CD4-positive, alpha-beta T cell (primary cell): ENCODE measurements at regions not wholly inside any gene's neighbourhood (a gene's known extent, or its start where the extent isn't known, plus 50 kb on each side); places are given as distances from the start of the nearest gene placed in this dataset.

ENCODE experiments used
- ATAC-seq: fragments of 200-7000 bp; cut with Tn5 transposase; one replicate; pipeline ENCODE4 v1.10.0; 2022; ENCODE audit warnings: mild to moderate bottlenecking; ENCODE audit not compliant: poor library complexity
- CTCF ChIA-PET: fragments of 350-600 bp; sonication (Branson Sonifier 250); formaldehyde crosslinking; loops from one replicate; lab custom pipeline; 2021; ENCODE audit warnings: antibody characterized with exemption, inconsistent platforms; lab: Charles Lee
- POLR2A ChIA-PET: fragments of 350-600 bp; sonication (Branson Sonifier 250); formaldehyde crosslinking; loops from one replicate; lab custom pipeline; 2021; ENCODE audit warnings: antibody characterized with exemption, inconsistent platforms; lab: Charles Lee
- DNase-seq, 14 experiments: peaks; one replicate each; pipeline ENCODE4 v3.0.0-alpha.2; 2013 to 2020; ENCODE audit warnings: mixed read lengths in 2 of 14
- H3K27ac ChIP-seq, 2 donors: one replicate each; pipeline versions ENCODE4 v1.5.1 to v1.7.0; 2013; ENCODE audit warnings: low read length in 2 of 2, low read depth in 1 of 2, mild to moderate bottlenecking in 1 of 2
- H3K27me3 ChIP-seq, 2 experiments: 1 replicate in 1 of 2; 2 replicates in 1 of 2; pipeline versions ENCODE4 v1.6.1 to v1.7.0; 2013; ENCODE audit warnings: low read length in 2 of 2, control low read depth in 1 of 2, mild to moderate bottlenecking in 1 of 2, moderate library complexity in 1 of 2; ENCODE audit not compliant: insufficient read depth in 2 of 2, control insufficient read depth in 1 of 2
- H3K36me3 ChIP-seq: one replicate; pipeline ENCODE4 v1.6.1; 2013; ENCODE audit warnings: low read length, control low read depth; ENCODE audit not compliant: insufficient read depth
- H3K4me1 ChIP-seq: one replicate; pipeline ENCODE4 v1.6.1; 2013; ENCODE audit warnings: low read length, control low read depth; ENCODE audit not compliant: insufficient read depth
- H3K4me3 ChIP-seq: one replicate; pipeline ENCODE4 v1.5.1; 2013; ENCODE audit warnings: mild to moderate bottlenecking, low read length, moderate library complexity
- H3K9me3 ChIP-seq, 2 experiments: 1 replicate in 1 of 2; 2 replicates in 1 of 2; pipeline versions ENCODE4 v1.6.1 to v1.7.0; 2013; ENCODE audit warnings: low read length in 2 of 2, mild to moderate bottlenecking in 2 of 2, control low read depth in 1 of 2, moderate library complexity in 1 of 2; ENCODE audit not compliant: control insufficient read depth in 1 of 2, insufficient read depth in 1 of 2
- H3K27ac Mint-ChIP-seq: one replicate; pipeline ENCODE4 v1.8.0; 2020; ENCODE audit warnings: mixed read lengths
- H3K27me3 Mint-ChIP-seq: one replicate; pipeline ENCODE4 v1.8.0; 2021; ENCODE audit warnings: mixed read lengths
- H3K36me3 Mint-ChIP-seq: one replicate; pipeline ENCODE4 v1.8.0; 2021; ENCODE audit warnings: low read depth, mixed read lengths
- H3K4me1 Mint-ChIP-seq: one replicate; pipeline ENCODE4 v1.8.0; 2021; ENCODE audit warnings: low read depth, mixed read lengths
- H3K4me3 Mint-ChIP-seq: one replicate; pipeline ENCODE4 v1.8.0; 2020; ENCODE audit warnings: mild to moderate bottlenecking, mixed read lengths
- H3K9me3 Mint-ChIP-seq: one replicate; pipeline ENCODE4 v1.8.0; 2020; ENCODE audit warnings: mixed read lengths
- CTCF ChIP-seq: fragments of 200-600 bp; IDR thresholded peaks from one replicate; pipeline ENCODE4 v1.8.0; 2022; ENCODE audit warnings: antibody characterized with exemption, mild to moderate bottlenecking
- intact Hi-C, 2 experiments: fragments of 100-400 bp; cut with DNase I in 1 of 2; cut with micrococcal nuclease in 1 of 2; formaldehyde crosslinking; loops; one replicate each; pipeline versions ENCODE4 v1.15.1 to v1.9.0; 2023 to 2025; cut with DNase I, micrococcal nuclease

- no peak overlapping the region for H3K27ac ChIP-seq
- TF ChIP-seq CTCF = no peak
- ChIA-PET CTCF (no interaction called here), POLR2A (no interaction called here)
- H3K27me3 Mint-ChIP-seq = no peaks in the 10 kb centered on the region
- no peaks in the 10 kb centered on the region for H3K36me3 ChIP-seq
- peaks cover 7% of the 10 kb centered on the region for H3K4me1 ChIP-seq
- no peaks in the 10 kb centered on the region for H3K9me3 Mint-ChIP-seq
- DNase-seq (no peak), ATAC-seq (no peak)
- peaks cover 8% of the 10 kb centered on the region for H3K4me1 Mint-ChIP-seq
- H3K4me3 Mint-ChIP-seq = no peak overlapping the region
- intact Hi-C loops = no loop called here
- no peaks in the 10 kb centered on the region for H3K36me3 Mint-ChIP-seq
- H3K9me3 ChIP-seq = no peaks in the 10 kb centered on the region
- H3K4me3 ChIP-seq = no peak overlapping the region
- H3K27ac Mint-ChIP-seq = no peak overlapping the region
- no peaks in the 10 kb centered on the region for H3K27me3 ChIP-seq
These were observed 215.1 kb upstream of the FGGY start for GRCh38 chr1:59081795-59082194.

- no peaks in the 10 kb centered on the region for H3K36me3 ChIP-seq
- no peak overlapping the region for H3K4me3 Mint-ChIP-seq
- no peaks in the 10 kb centered on the region for H3K9me3 Mint-ChIP-seq
- intact Hi-C loops = no loop called here
- no peak overlapping the region for H3K4me3 ChIP-seq
- H3K27me3 Mint-ChIP-seq = no peaks in the 10 kb centered on the region
- peaks cover 7% of the 10 kb centered on the region for H3K4me1 ChIP-seq
- H3K27ac ChIP-seq = no peak overlapping the region
- no peaks in the 10 kb centered on the region for H3K27me3 ChIP-seq
- DNase-seq = peak in 1 of 14 experiments; percentile 26
- ChIA-PET CTCF (no interaction called here), POLR2A (interaction anchor here (0.5 to 1.1 kb wide), 2 partner anchors 32 to 301 kb away, joined by 3 to 5 read pairs; partner anchors contain the start of gene JUN)
- no peaks in the 10 kb centered on the region for H3K36me3 Mint-ChIP-seq
- H3K27ac Mint-ChIP-seq = no peak overlapping the region
- H3K9me3 ChIP-seq = no peaks in the 10 kb centered on the region
- no peak for TF ChIP-seq CTCF
- ATAC-seq = no peak
- H3K4me1 Mint-ChIP-seq = peaks cover 8% of the 10 kb centered on the region
These were observed 212.7 kb upstream of the FGGY start for GRCh38 chr1:59083946-59084865.

GRCh38 chr1:59085101-59085500, 211.8 kb upstream of the FGGY start:
- no peaks in the 10 kb centered on the region for H3K9me3 ChIP-seq
- no peak overlapping the region for H3K27ac Mint-ChIP-seq

More at GRCh38 chr1:59085101-59085500, 211.8 kb upstream of the FGGY start:
- intact Hi-C loops = no loop called here
- peaks cover 7% of the 10 kb centered on the region for H3K4me1 ChIP-seq
- ATAC-seq (no peak), DNase-seq (no peak)
- no peaks in the 10 kb centered on the region for H3K36me3 Mint-ChIP-seq
- ChIA-PET CTCF (no interaction called here), POLR2A (no interaction called here)
- no peak for TF ChIP-seq CTCF
- H3K27me3 ChIP-seq = no peaks in the 10 kb centered on the region
- peaks cover 8% of the 10 kb centered on the region for H3K4me1 Mint-ChIP-seq
- no peaks in the 10 kb centered on the region for H3K36me3 ChIP-seq
- H3K9me3 Mint-ChIP-seq = no peaks in the 10 kb centered on the region
- no peak overlapping the region for H3K4me3 Mint-ChIP-seq
- H3K4me3 ChIP-seq = no peak overlapping the region
- H3K27ac ChIP-seq = no peak overlapping the region
- H3K27me3 Mint-ChIP-seq = no peaks in the 10 kb centered on the region
